ENCODE measurements at regions not wholly inside any gene's neighbourhood (a gene's known extent, or its start where the extent isn't known, plus 50 kb on each side); places are given as distances from the start of the nearest gene placed in this dataset.

DNA sequence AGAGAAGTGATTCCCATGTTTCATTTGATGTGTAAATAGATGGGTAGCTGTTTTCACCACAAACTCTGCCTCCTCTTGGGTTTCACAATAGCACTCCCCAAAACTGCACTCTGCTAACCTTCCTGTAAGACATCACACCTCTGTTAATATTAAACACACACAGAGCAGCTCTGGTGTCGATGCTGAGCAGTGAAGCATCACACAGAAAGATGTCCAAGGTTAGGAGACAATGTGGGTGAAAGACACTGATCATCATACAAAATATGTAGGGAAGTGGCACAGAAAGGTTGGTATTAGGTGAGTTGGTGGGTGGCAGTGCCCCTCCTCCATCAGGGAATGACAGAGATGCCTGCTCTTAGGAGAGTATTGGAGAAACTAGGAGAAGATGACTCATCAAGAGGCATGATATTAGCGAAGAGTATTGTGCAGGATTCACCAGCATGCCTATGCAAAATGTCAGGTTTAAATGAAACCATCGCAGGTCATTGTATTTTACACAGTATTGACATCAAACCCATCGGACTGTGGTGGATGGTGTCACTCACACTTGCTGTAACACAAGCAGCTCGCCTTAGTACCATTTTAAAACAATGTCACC lies 199.7 kb downstream of the TBXT start:
- TF ChIP-seq POLR2A (IDR thresholded peaks at IDR 0.05), result no peak
- TF ChIP-seq, protein P1, sequence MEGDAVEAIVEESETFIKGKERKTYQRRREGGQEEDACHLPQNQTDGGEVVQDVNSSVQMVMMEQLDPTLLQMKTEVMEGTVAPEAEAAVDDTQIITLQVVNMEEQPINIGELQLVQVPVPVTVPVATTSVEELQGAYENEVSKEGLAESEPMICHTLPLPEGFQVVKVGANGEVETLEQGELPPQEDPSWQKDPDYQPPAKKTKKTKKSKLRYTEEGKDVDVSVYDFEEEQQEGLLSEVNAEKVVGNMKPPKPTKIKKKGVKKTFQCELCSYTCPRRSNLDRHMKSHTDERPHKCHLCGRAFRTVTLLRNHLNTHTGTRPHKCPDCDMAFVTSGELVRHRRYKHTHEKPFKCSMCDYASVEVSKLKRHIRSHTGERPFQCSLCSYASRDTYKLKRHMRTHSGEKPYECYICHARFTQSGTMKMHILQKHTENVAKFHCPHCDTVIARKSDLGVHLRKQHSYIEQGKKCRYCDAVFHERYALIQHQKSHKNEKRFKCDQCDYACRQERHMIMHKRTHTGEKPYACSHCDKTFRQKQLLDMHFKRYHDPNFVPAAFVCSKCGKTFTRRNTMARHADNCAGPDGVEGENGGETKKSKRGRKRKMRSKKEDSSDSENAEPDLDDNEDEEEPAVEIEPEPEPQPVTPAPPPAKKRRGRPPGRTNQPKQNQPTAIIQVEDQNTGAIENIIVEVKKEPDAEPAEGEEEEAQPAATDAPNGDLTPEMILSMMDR (IDR thresholded peaks at IDR 0.05), result no peak

All from lower leg skin (tissue), 3 donors.